GM23338 (cell line): ENCODE measurements at regions not wholly inside any gene's neighbourhood (a gene's known extent, or its start where the extent isn't known, plus 50 kb on each side); places are given as distances from the start of the nearest gene placed in this dataset.
"Not testable (repeated sequence)": the region's sequence is repeated elsewhere in the genome, so short reads cannot be mapped to it uniquely, and the experiment has no call there.

Experiments used
- EZH2phosphoT487 ChIP-seq: fragments of 200-600 bp; sonication (generic); IDR thresholded peaks from one replicate; pipeline ENCODE4 v1.8.1; 2018; ENCODE audit warnings: antibody characterized with exemption; ENCODE audit not compliant: unreplicated experiment
- POLR2AphosphoS5 ChIP-seq: IDR thresholded peaks from 2 replicates; pipeline ENCODE4 v1.6.1; 2016; ENCODE audit warnings: antibody characterized with exemption, low read depth
- TF ChIP-seq, protein P1 (sequence below), 2 experiments: fragments of 200-600 bp in 1 of 2; sonication (generic) in 1 of 2; conservative IDR thresholded peaks; 2 replicates each; pipeline versions ENCODE4 v1.5.1 to v1.6.1; 2016 to 2017; ENCODE audit warnings: antibody characterized with exemption in 2 of 2, low read depth in 2 of 2, mild to moderate bottlenecking in 2 of 2, moderate library complexity in 1 of 2
- TF ChIP-seq, protein P2 (sequence below): IDR thresholded peaks from one replicate; pipeline ENCODE4 v1.6.1; 2018; ENCODE audit warnings: antibody characterized with exemption; ENCODE audit not compliant: unreplicated experiment

DNA sequence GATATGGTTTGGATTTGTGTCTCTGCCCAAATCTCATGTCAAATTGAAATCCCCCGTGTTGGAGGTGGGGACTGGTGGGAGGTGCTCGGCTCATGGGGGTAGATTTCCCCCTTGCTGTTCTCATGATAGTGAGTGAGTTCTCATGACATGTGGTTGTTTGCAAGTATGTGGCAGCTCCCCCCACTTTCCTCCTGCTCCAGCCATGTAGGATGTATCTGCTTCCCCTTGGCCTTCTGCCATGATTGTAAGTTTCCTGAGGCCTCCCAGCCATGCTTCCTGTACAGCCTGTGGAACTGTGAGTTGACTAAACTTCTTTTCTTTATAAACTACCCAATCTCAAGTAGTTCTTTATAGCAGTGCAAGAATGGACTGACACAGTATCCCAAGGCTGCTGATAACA lies 55.9 kb downstream of the HES1 start:
- TF ChIP-seq, protein P1, sequence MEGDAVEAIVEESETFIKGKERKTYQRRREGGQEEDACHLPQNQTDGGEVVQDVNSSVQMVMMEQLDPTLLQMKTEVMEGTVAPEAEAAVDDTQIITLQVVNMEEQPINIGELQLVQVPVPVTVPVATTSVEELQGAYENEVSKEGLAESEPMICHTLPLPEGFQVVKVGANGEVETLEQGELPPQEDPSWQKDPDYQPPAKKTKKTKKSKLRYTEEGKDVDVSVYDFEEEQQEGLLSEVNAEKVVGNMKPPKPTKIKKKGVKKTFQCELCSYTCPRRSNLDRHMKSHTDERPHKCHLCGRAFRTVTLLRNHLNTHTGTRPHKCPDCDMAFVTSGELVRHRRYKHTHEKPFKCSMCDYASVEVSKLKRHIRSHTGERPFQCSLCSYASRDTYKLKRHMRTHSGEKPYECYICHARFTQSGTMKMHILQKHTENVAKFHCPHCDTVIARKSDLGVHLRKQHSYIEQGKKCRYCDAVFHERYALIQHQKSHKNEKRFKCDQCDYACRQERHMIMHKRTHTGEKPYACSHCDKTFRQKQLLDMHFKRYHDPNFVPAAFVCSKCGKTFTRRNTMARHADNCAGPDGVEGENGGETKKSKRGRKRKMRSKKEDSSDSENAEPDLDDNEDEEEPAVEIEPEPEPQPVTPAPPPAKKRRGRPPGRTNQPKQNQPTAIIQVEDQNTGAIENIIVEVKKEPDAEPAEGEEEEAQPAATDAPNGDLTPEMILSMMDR (conservative IDR thresholded peaks at IDR 0.05; ENCODE audit: low read depth in 2 of 2) = not testable (repeated sequence)
- TF ChIP-seq, protein P2, sequence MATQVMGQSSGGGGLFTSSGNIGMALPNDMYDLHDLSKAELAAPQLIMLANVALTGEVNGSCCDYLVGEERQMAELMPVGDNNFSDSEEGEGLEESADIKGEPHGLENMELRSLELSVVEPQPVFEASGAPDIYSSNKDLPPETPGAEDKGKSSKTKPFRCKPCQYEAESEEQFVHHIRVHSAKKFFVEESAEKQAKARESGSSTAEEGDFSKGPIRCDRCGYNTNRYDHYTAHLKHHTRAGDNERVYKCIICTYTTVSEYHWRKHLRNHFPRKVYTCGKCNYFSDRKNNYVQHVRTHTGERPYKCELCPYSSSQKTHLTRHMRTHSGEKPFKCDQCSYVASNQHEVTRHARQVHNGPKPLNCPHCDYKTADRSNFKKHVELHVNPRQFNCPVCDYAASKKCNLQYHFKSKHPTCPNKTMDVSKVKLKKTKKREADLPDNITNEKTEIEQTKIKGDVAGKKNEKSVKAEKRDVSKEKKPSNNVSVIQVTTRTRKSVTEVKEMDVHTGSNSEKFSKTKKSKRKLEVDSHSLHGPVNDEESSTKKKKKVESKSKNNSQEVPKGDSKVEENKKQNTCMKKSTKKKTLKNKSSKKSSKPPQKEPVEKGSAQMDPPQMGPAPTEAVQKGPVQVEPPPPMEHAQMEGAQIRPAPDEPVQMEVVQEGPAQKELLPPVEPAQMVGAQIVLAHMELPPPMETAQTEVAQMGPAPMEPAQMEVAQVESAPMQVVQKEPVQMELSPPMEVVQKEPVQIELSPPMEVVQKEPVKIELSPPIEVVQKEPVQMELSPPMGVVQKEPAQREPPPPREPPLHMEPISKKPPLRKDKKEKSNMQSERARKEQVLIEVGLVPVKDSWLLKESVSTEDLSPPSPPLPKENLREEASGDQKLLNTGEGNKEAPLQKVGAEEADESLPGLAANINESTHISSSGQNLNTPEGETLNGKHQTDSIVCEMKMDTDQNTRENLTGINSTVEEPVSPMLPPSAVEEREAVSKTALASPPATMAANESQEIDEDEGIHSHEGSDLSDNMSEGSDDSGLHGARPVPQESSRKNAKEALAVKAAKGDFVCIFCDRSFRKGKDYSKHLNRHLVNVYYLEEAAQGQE = not testable (repeated sequence)
- TF ChIP-seq EZH2phosphoT487, POLR2AphosphoS5: not testable (repeated sequence)
